Fibroblast of lung (primary cell): ENCODE measurements at regions not wholly inside any gene's neighbourhood (a gene's known extent, or its start where the extent isn't known, plus 50 kb on each side); places are given as distances from the start of the nearest gene placed in this dataset.
"Not testable (repeated sequence)": the region's sequence is repeated elsewhere in the genome, so short reads cannot be mapped to it uniquely, and the experiment has no call there.

Experiments
- DNase-seq, 2 donors: peaks; one replicate each; pipeline versions ENCODE4 v3.0.0 to v3.0.0-alpha.2; 2010; ENCODE audit warnings: low read depth in 2 of 2
- H2AFZ ChIP-seq: 2 replicates; pipeline ENCODE4 v1.5.1; 2012; ENCODE audit warnings: low read length, control low read depth, inconsistent platforms
- H3K27ac ChIP-seq: 2 replicates; pipeline ENCODE4 v1.5.1; 2011; ENCODE audit warnings: low read length, control low read depth; ENCODE audit not compliant: insufficient read depth
- H3K27me3 ChIP-seq: 2 replicates; pipeline ENCODE4 v1.5.1; 2011; ENCODE audit warnings: mild to moderate bottlenecking, low read length; ENCODE audit not compliant: control insufficient read depth, insufficient read depth
- H3K36me3 ChIP-seq: 2 replicates; pipeline ENCODE4 v1.5.1; 2011; ENCODE audit warnings: low read length; ENCODE audit not compliant: control insufficient read depth, insufficient read depth
- H3K4me1 ChIP-seq: 2 replicates; pipeline ENCODE4 v1.5.1; 2011; ENCODE audit warnings: low read length; ENCODE audit not compliant: control insufficient read depth, insufficient read depth; ENCODE audit errors: extremely low read depth
- H3K4me2 ChIP-seq: 2 replicates; pipeline ENCODE4 v1.5.1; 2011; ENCODE audit warnings: low read length, control low read depth; ENCODE audit not compliant: insufficient read depth; ENCODE audit errors: extremely low read depth
- H3K4me3 ChIP-seq, 4 experiments: fragments of 200-600 bp in 1 of 4; sonication (generic) in 1 of 4; replicated peaks in 1 of 4; 2 replicates each; pipeline ENCODE4 v1.5.1; 2011 to 2016; ENCODE audit warnings: low read length in 4 of 4, low read depth in 3 of 4, mild to moderate bottlenecking in 3 of 4, control low read depth in 2 of 4, inconsistent platforms in 1 of 4, mixed read lengths in 1 of 4; ENCODE audit not compliant: insufficient read depth in 1 of 4; ENCODE audit errors: control extremely low read depth in 1 of 4
- H3K79me2 ChIP-seq: 2 replicates; pipeline ENCODE4 v1.5.1; 2012; ENCODE audit warnings: mild to moderate bottlenecking, low read length, inconsistent platforms; ENCODE audit not compliant: control insufficient read depth, insufficient read depth
- H3K9ac ChIP-seq: 2 replicates; pipeline ENCODE4 v1.5.1; 2011; ENCODE audit warnings: mild to moderate bottlenecking, low read length, control low read depth; ENCODE audit not compliant: insufficient read depth
- H3K9me3 ChIP-seq: 2 replicates; pipeline ENCODE4 v1.5.1; 2012; ENCODE audit warnings: low read depth, low read length; ENCODE audit not compliant: control insufficient read depth, insufficient read depth
- H4K20me1 ChIP-seq: 2 replicates; pipeline ENCODE4 v1.5.1; 2011; ENCODE audit warnings: low read length; ENCODE audit not compliant: control insufficient read depth, insufficient read depth; ENCODE audit errors: extremely low read depth
- EZH2 ChIP-seq: IDR thresholded peaks from 2 replicates; pipeline ENCODE4 v1.5.1; 2012; ENCODE audit warnings: low read length, control low read depth, mild to moderate bottlenecking; ENCODE audit errors: missing control alignments
- TF ChIP-seq, protein P1 (sequence below), 2 donors: IDR thresholded peaks in 1 of 2; conservative IDR thresholded peaks in 1 of 2; 1 replicate in 1 of 2; 2 replicates in 1 of 2; pipeline ENCODE4 v1.5.1; 2011 to 2012; ENCODE audit warnings: low read length in 2 of 2, control low read depth in 1 of 2, inconsistent platforms in 1 of 2, low read depth in 1 of 2, mild to moderate bottlenecking in 1 of 2

DNA sequence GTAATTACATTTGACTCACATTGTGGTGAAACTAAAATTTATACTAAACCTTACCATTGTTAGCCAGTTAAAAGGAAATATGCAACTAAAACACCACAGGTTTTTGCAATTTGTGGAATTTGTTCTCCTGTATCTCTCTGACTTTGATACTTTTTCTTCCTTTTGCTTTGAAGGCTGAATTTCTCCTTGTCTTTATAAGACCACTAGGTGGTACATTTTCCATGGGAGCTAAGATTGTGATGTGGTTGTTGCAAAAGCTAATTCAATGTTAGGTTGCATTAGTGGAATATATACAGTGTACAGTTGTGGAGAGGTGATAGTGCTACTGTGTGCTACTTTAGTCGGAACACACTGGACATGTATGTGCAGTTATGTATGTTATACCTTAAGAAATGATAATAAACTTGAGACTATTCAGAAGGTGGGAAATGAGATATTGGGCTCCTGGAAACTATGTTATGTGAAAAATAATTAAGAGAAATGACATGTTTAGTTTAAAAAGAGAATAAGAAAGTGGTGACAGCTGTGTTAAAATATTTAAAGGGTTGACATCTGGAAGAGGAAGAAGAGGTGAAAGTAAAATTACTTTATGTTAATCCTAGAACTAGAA is 70.3 kb downstream of the ARL9 start:
- Histone ChIP-seq H3K4me2 (no peak overlapping the region), H3K36me3 (no peaks in the 10 kb centered on the region), H2AFZ (no peak overlapping the region), H3K27me3 (no peaks in the 10 kb centered on the region), H3K27ac (no peak overlapping the region), H3K4me1 (no peaks in the 10 kb centered on the region), H3K9me3 (no peaks in the 10 kb centered on the region), H3K9ac (no peak overlapping the region), H3K79me2 (no peaks in the 10 kb centered on the region), H4K20me1 (no peaks in the 10 kb centered on the region), H3K4me3 (no peak overlapping the region)
- TF ChIP-seq, protein P1, sequence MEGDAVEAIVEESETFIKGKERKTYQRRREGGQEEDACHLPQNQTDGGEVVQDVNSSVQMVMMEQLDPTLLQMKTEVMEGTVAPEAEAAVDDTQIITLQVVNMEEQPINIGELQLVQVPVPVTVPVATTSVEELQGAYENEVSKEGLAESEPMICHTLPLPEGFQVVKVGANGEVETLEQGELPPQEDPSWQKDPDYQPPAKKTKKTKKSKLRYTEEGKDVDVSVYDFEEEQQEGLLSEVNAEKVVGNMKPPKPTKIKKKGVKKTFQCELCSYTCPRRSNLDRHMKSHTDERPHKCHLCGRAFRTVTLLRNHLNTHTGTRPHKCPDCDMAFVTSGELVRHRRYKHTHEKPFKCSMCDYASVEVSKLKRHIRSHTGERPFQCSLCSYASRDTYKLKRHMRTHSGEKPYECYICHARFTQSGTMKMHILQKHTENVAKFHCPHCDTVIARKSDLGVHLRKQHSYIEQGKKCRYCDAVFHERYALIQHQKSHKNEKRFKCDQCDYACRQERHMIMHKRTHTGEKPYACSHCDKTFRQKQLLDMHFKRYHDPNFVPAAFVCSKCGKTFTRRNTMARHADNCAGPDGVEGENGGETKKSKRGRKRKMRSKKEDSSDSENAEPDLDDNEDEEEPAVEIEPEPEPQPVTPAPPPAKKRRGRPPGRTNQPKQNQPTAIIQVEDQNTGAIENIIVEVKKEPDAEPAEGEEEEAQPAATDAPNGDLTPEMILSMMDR (conservative IDR thresholded peaks at IDR 0.05 in 1 of 2, IDR thresholded peaks at IDR 0.05 in 1 of 2; ENCODE audit: low read depth in 1 of 2, low read length in 2 of 2): peak; percentile 49 to 65
- TF ChIP-seq EZH2: no peak
- peak; percentile 40 to 74 for DNase-seq

DNA sequence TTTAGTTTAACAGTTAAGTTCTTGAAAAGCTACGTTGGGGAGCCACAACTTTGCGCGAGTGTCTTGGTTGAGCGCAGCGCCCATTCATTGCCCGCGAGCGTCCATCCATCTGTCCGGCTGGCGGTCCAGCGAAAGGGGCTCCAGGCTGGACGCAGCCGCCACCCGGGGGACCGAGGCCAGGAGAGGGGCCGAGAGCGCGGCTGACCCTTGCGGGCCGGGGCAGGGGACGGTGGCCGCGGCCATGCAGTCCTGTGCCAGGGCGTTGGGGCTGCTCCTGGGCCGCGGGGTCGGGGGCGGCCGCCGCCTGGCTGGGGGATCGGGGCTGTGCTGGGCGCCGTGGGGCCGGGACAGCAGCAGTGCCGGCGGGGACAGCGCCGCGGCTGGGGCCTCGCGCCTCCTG is 86.8 kb downstream of the ARL9 start:
- H3K4me2 ChIP-seq, H3K9ac ChIP-seq, H3K27me3 ChIP-seq, DNase-seq, H3K36me3 ChIP-seq, H3K4me1 ChIP-seq, H3K79me2 ChIP-seq, H3K9me3 ChIP-seq, H4K20me1 ChIP-seq, H3K27ac ChIP-seq, H2AFZ ChIP-seq, H3K4me3 ChIP-seq: not testable (repeated sequence)
